ENCODE measurements at regions not wholly inside any gene's neighbourhood (a gene's known extent, or its start where the extent isn't known, plus 50 kb on each side); places are given as distances from the start of the nearest gene placed in this dataset.
"Not testable (repeated sequence)": the region's sequence is repeated elsewhere in the genome, so short reads cannot be mapped to it uniquely, and the experiment has no call there.

GRCh38 chr18:47654988-47655387, 275.5 kb downstream of the SMAD2 start:
- TF ChIP-seq CHD2 (IDR thresholded peaks at IDR 0.05; ENCODE audit: low read length, partially characterized antibody) (no peak), TEAD4 (IDR thresholded peaks at IDR 0.05; ENCODE audit: borderline replicate concordance, insufficient read depth) (no peak), MEF2A (IDR thresholded peaks at IDR 0.05; ENCODE audit: borderline replicate concordance, low read depth) (no peak), POLR2AphosphoS5 (IDR thresholded peaks at IDR 0.05; ENCODE audit: low read depth, low read length) (no peak), TCF12 (IDR thresholded peaks at IDR 0.05) (no peak), TAF1 (IDR thresholded peaks at IDR 0.05; ENCODE audit: borderline replicate concordance, low read depth, low read length) (no peak), SIN3A (IDR thresholded peaks at IDR 0.05; ENCODE audit: borderline replicate concordance, low read depth, low read length) (no peak), GATA2 (CRISPR knock-in tag; IDR thresholded peaks at IDR 0.05) (no peak), ZBTB33 (IDR thresholded peaks at IDR 0.05; ENCODE audit: borderline replicate concordance, low read depth) (no peak), USF1 (IDR thresholded peaks at IDR 0.05; ENCODE audit: borderline replicate concordance, low read depth) (no peak)
- ChIA-PET POLR2A (no interaction called here), CTCF (no interaction called here)
- Histone ChIP-seq H3K9ac (no peak overlapping the region), H3K4me1 (ENCODE audit: control insufficient read depth in 1 of 2, insufficient read depth in 2 of 2, low read depth in 1 of 2, low read length in 1 of 2) (no peaks in the 10 kb centered on the region; a peak in 1 of 4 replicates), H2AFZ (ENCODE audit: low read depth) (no peak overlapping the region), H3K4me3 (ENCODE audit: low read depth in 2 of 2, low read length in 1 of 2) (no peak overlapping the region), H3K79me2 (ENCODE audit: insufficient read depth) (no peaks in the 10 kb centered on the region), H3K36me3 (replicated peaks in 1 of 2; ENCODE audit: control insufficient read depth in 1 of 2, insufficient read depth in 2 of 2, low read length in 1 of 2) (no peaks in the 10 kb centered on the region), H3F3A (replicated peaks; ENCODE audit: insufficient read depth) (no peaks in the 10 kb centered on the region), H3K4me2 (no peak overlapping the region), H3K9me2 (no peaks in the 10 kb centered on the region), H4K20me1 (ENCODE audit: insufficient read depth) (no peaks in the 10 kb centered on the region), H3K9me3 (no peaks in the 10 kb centered on the region), H3K27ac (ENCODE audit: low read depth in 2 of 2, low read length in 1 of 2) (no peak overlapping the region), H3K27me3 (ENCODE audit: insufficient read depth) (no peaks in the 10 kb centered on the region)
- no peak for DNase-seq

- Histone ChIP-seq H4K20me1 (ENCODE audit: insufficient read depth) (no peaks in the 10 kb centered on the region), H3K4me3 (ENCODE audit: low read depth in 2 of 2, low read length in 1 of 2) (no peak overlapping the region), H3K36me3 (replicated peaks in 1 of 2; ENCODE audit: control insufficient read depth in 1 of 2, insufficient read depth in 2 of 2, low read length in 1 of 2) (no peaks in the 10 kb centered on the region), H3K4me1 (ENCODE audit: control insufficient read depth in 1 of 2, insufficient read depth in 2 of 2, low read depth in 1 of 2, low read length in 1 of 2) (no peaks in the 10 kb centered on the region), H3K27me3 (ENCODE audit: insufficient read depth) (no peaks in the 10 kb centered on the region), H3K4me2 (no peak overlapping the region), H3K9me3 (no peaks in the 10 kb centered on the region), H3K79me2 (ENCODE audit: insufficient read depth) (no peaks in the 10 kb centered on the region), H2AFZ (ENCODE audit: low read depth) (no peak overlapping the region), H3F3A (replicated peaks; ENCODE audit: insufficient read depth) (no peaks in the 10 kb centered on the region), H3K9ac (no peak overlapping the region), H3K9me2 (no peaks in the 10 kb centered on the region), H3K27ac (ENCODE audit: low read depth in 2 of 2, low read length in 1 of 2) (no peak overlapping the region)
- WGBS (ENCODE audit: low lambda C conversion rate) = 0% methylated on average over 1 of the region's 1 CpG
- CTCF ChIA-PET = no interaction called here
- TF ChIP-seq RFX5 (IDR thresholded peaks at IDR 0.05; ENCODE audit: low read length) (no peak), RAD21 (IDR thresholded peaks at IDR 0.05; ENCODE audit: low read length) (no peak)
- POLR2A ChIA-PET = no interaction called here
- DNase-seq = no peak
Measured at GRCh38 chr18:47644896-47645295, 285.6 kb downstream of the SMAD2 start.

- H3K36me3 ChIP-seq (replicated peaks in 1 of 2; ENCODE audit: control insufficient read depth in 1 of 2, insufficient read depth in 2 of 2, low read length in 1 of 2); H3K9me2 ChIP-seq; H3K4me3 ChIP-seq (ENCODE audit: low read depth in 2 of 2, low read length in 1 of 2); DNase-seq; H3K4me1 ChIP-seq (ENCODE audit: control insufficient read depth in 1 of 2, insufficient read depth in 2 of 2, low read depth in 1 of 2, low read length in 1 of 2); H4K20me1 ChIP-seq (ENCODE audit: insufficient read depth); POLR2A ChIA-PET; H3K9ac ChIP-seq; H2AFZ ChIP-seq (ENCODE audit: low read depth); H3K4me2 ChIP-seq; H3K9me3 ChIP-seq; H3K79me2 ChIP-seq (ENCODE audit: insufficient read depth); H3F3A ChIP-seq (replicated peaks; ENCODE audit: insufficient read depth); H3K27ac ChIP-seq (ENCODE audit: low read depth in 2 of 2, low read length in 1 of 2); H3K27me3 ChIP-seq (ENCODE audit: insufficient read depth): not testable (repeated sequence)
- 50% methylated on average over 2 of the region's 10 CpGs for WGBS (ENCODE audit: low lambda C conversion rate)
- CTCF ChIA-PET = interaction anchor here (1.4 kb wide), 1 partner anchor 9 kb away, joined by 3 read pairs; no protein-coding TSS in a partner anchor
Measured at GRCh38 chr18:47637551-47637950, 292.9 kb downstream of the SMAD2 start.

All from SK-N-SH (cell line).